GM18907 (cell line): ENCODE measurements at regions not wholly inside any gene's neighbourhood (a gene's known extent, or its start where the extent isn't known, plus 50 kb on each side); places are given as distances from the start of the nearest gene placed in this dataset.
"Not testable (repeated sequence)": the region's sequence is repeated elsewhere in the genome, so short reads cannot be mapped to it uniquely, and the experiment has no call there.

Experiments used
- ATAC-seq: cut with Tn5 transposase; IDR thresholded peaks from one replicate; pipeline ENCODE4 v1.9.1; 2021; ENCODE audit warnings: mild to moderate bottlenecking, moderate library complexity; ENCODE audit not compliant: unreplicated experiment

GRCh38 chr5:14054965-14055963 is 87.9 kb upstream of the TRIO start:
- no peak for ATAC-seq

GRCh38 chr5:14054111-14054854 is 88.9 kb upstream of the TRIO start:
- no peak for ATAC-seq

GRCh38 chr5:14050821-14051220 is 92.3 kb upstream of the TRIO start:
- no peak for ATAC-seq

- ATAC-seq, result no peak
Observed at GRCh38 chr5:14048434-14048833, 94.7 kb upstream of the TRIO start.

- ATAC-seq, result no peak
Observed at GRCh38 chr5:14041528-14042192, 97.2 kb upstream of the DNAH5 start.

GRCh38 chr5:14040542-14040941 is 96.1 kb upstream of the DNAH5 start:
- ATAC-seq, result no peak

- ATAC-seq, result no peak
Observed at GRCh38 chr5:14039576-14039975, 95.1 kb upstream of the DNAH5 start.

- ATAC-seq, result no peak
Observed at GRCh38 chr5:14039063-14039462, 94.6 kb upstream of the DNAH5 start.

GRCh38 chr5:14038341-14038959 is 94.0 kb upstream of the DNAH5 start:
- no peak for ATAC-seq

- no peak for ATAC-seq
Observed at GRCh38 chr5:14036947-14037346, 92.5 kb upstream of the DNAH5 start.

- ATAC-seq, result no peak
Observed at GRCh38 chr5:14036514-14036913, 92.0 kb upstream of the DNAH5 start.

- no peak for ATAC-seq
Observed at GRCh38 chr5:14035859-14036503, 91.5 kb upstream of the DNAH5 start.

GRCh38 chr5:14034963-14035362 is 90.5 kb upstream of the DNAH5 start:
- ATAC-seq, result no peak

GRCh38 chr5:14032918-14033317 is 88.4 kb upstream of the DNAH5 start:
- no peak for ATAC-seq

- no peak for ATAC-seq
Observed at GRCh38 chr5:14028938-14029584, 84.6 kb upstream of the DNAH5 start.

GRCh38 chr5:14028188-14028587 is 83.7 kb upstream of the DNAH5 start:
- ATAC-seq, result no peak

- ATAC-seq, result no peak
Observed at GRCh38 chr5:14025569-14026286, 81.2 kb upstream of the DNAH5 start.

- ATAC-seq, result no peak
Observed at GRCh38 chr5:14022971-14023370, 78.5 kb upstream of the DNAH5 start.

GRCh38 chr5:14020944-14021343 is 76.5 kb upstream of the DNAH5 start:
- ATAC-seq, result not testable (repeated sequence)
